HG03095 (cell line): ENCODE measurements at regions not wholly inside any gene's neighbourhood (a gene's known extent, or its start where the extent isn't known, plus 50 kb on each side); places are given as distances from the start of the nearest gene placed in this dataset.
"Not testable (repeated sequence)": the region's sequence is repeated elsewhere in the genome, so short reads cannot be mapped to it uniquely, and the experiment has no call there.

ENCODE experiments used
- ATAC-seq: cut with Tn5 transposase; IDR thresholded peaks from one replicate; pipeline ENCODE4 v1.9.1; 2021; ENCODE audit warnings: moderate library complexity; ENCODE audit not compliant: unreplicated experiment

DNA sequence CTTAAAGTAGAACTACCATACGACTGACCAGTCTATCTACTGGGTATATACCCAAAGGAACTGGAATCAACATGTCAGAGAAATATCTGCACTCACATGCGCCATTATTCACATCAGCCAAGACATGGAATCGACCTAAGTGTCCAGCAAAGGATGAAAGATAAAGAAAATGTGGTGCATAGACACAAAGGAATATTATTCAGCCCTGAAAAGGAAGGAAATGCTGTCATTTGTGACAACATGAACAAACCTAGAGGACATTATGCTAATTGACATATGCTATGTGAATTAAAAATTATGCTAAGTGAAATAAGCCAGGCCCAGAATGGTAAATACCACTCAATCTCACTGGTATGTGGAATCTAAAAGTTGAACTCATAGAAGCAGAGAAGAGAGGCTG is 123.7 kb downstream of the KLF6 start:
- ATAC-seq = no peak

DNA sequence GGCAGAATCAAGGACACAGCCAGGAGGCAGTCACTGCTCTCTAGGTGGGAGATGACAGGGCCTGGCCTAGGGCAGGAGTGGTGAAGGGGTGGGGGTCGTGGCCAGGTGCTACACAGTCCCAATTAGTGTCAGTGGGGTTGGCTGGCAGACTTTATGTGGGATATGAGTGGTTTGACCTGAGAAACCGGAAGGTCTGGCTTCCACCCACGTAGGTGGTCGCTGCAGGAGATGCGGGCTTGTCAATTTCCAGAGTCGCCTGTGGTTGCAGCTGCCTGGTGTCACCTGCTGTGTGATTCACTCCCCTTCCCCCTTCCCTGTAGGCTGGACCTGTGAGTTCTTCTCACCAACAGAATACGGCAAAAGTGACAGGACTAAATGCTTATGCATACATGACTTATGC is 124.3 kb downstream of the KLF6 start:
- ATAC-seq = no peak

DNA sequence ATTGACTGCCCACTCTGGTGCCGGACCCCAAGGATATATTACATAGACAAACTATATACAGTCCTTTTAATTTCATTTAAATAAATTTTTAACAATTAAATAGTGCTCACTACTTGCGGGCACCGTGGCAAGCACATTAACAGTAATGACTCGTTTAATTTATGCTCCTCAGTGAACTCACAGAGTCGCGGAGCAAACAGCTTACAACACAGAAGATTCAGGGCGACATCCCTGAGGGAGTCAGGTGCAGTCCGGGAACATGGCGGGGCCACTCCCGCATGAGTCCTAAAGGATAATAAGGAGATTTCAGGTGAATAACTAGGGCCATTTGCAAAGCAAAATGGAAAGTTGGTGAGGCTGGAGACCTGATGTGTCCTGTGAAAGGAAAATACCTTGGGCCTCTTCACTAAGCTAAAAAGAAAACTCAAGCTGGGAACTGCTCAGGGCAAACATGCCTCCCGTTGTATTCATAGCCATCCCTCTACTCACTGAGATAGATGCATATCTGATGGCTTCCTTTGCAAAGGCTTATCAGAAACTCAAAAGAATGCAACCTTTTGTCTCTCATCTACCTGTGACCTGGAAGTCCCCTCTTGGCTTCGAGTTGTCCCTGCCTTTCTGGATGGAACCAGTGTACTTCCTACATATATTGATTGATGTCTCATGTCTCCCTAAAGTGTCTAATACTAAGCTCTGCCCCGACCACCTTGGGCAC is 125.6 kb downstream of the KLF6 start:
- no peak for ATAC-seq

DNA sequence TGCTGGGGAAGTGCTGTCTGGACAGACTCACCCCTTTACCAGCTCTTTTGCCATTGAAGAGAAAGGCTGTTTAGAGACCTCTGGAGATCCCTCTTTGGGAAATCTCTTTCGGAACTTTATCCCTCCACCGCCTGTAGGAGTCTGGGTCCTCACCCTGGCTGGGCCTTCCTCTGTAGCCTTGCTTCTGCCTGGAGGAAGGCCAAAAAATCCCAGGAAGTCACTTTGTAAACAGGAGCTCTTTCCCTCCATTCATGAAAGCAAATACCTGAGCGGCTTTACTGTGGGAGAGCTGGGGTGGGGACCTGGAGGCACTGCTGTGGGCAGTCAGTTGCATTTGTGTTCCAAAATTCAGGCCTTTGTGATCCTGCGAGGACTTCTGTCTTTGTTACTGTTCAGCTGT is 126.2 kb downstream of the KLF6 start:
- ATAC-seq = no peak

DNA sequence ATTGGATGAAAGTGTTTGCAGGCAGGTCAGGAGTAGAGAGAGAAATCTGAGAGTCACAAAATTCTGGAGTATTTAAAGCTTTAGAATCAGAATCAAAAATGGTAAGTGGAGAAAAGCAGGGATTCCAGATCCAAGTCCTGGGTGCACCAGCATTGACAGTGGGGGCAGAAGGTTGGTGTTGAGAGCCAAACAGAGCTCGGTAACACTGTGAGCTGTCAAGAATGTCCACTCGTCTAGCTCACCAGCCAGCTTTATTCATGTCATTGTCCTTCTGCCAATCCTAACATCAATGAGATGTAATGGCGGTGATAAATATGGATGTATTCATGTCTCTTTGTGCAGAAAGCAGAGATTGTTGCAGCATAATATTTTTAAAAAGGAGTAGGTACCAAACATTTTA is 128.8 kb downstream of the KLF6 start:
- ATAC-seq = no peak

DNA sequence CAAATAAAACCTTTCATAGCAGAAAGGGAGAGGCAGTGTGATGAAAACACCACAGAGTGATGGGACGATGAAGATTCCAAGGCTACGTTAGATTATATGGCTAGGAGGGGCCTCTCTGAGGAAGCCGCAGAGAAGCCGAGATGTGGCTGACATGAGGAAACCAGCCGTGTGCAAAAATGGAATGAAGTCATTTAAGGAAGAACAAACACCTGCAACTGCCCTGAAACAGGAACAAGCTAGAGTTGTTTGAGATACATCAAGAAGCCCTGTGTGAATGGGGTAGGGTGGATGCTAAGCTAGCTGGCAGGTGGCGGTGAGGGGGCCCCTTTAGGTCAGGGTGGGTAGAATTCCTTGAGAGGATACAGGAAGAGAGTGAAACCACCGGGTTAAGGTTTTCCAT is 129.5 kb downstream of the KLF6 start:
- no peak for ATAC-seq

DNA sequence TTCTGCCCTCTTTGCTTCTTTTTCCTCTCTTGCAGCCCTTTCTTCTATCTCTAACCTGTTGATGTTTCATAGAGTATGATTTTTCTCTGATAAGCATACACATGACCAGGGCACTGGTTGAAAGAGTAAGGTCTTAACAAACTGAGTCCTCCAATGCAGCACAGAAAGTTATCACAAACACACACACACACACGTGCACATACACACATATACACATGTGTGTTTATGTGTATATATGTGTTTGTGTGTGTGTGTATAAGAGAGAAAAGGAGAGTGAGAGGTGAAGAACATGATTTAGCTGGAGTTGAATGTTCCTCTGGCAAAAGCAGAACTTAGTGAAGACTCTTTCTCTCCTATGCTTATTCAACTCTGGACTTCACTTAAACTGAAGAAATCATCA is 130.0 kb downstream of the KLF6 start:
- ATAC-seq = no peak

DNA sequence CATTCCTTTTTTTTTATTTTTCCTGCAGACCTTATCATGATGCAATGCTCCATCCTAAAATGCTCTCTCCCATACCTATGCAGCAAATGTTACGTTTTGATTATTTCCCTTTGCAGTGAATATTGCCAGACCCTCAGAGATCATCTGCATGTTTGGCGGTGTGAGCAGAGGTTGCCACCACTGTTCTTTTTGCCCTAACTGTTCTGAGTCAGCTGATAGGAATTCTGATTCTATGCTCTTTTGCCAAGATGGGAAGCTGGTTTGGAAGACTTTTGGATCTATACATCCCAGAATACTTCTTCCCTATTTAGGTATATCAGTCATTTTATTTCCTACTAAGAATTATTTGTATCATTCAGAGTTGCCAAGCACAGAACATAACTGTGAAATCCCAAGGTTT is 130.5 kb downstream of the KLF6 start:
- ATAC-seq = no peak

DNA sequence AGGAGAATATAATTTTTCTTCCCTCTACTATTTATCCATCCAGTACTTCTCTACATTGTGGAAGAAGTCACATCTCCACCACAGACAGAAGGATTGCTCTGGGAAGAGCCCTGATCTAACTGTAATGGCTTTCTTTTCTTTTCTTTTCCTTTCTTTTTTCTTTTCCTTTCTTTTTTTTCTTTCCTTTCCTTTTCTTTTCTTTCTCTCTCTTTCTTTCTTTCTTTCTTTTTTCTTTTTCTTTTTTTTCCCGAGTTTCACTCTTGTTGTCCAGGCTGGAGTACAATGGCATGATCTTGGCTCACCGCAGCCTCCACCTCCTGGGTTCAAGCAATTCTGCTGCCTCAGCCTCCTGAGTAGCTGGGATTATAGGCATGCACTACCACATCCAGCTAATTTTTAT is 131.7 kb downstream of the KLF6 start:
- not testable (repeated sequence) for ATAC-seq

DNA sequence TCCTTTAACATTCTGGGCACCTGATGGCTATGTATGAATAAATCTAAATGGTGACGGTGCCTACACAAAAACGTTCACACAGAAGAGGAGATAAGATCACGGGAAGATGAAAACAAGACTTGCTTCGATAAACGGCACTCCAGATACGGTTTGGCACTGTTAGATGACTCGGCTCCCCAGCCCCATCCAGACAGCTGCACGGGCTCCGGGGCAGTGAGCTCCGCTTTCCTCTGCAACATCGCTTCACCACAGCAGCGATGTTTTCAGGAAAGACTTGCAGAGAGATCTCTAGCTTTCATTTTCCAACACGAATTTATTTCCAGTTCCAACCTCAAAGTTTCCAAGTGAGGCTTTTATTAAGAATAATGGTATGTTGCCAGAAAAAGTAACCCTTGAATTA is 132.1 kb downstream of the KLF6 start:
- ATAC-seq = no peak

DNA sequence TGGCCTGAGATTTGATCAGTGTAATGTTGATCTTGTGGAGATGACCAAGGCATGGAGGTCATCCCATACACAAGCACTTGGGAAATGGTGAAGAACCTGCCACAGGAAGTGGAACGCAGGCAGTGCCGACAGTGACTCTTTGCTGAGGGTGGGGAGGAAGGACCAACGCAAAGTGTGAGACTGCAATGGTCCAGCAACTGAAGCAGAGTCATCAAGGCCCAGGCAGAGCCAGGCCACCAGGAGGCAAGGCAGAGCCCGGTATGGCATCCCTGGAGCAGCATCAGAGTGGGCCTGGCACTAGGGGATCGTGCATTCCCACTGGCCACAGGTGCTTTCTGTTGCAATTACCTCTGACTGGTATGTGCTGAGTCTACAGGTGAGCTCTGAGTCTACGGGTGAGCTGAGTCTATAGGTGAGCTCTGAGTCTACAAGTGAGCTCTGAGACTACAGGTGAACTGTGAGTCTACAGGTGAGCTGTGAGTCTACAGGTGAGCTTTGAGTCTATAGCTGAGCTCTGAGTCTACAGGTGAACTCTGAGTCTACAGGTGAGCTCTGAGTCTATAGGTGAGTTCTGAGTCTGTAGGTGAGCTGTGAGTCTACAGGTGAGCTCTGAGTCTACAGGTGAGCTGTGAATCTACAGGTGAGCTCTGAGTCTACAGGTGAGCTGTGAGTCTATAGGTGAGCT is 132.9 kb downstream of the KLF6 start:
- ATAC-seq = no peak

DNA sequence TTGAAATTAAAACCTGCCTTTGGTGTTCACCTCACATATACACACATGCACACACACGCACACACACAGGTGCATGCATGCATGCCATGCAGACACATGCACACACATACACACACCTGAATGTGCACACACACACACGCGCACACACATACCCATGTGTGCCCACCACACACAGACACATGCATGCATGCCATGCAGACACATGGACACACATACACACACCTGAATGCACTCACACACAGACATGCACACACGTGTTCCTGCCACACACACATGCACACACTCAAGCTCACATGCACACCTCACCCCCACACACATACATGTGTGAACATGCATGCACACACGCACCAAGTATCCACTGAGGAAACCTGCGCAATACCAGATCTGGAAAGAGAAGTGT is 136.4 kb downstream of the KLF6 start:
- no peak for ATAC-seq

DNA sequence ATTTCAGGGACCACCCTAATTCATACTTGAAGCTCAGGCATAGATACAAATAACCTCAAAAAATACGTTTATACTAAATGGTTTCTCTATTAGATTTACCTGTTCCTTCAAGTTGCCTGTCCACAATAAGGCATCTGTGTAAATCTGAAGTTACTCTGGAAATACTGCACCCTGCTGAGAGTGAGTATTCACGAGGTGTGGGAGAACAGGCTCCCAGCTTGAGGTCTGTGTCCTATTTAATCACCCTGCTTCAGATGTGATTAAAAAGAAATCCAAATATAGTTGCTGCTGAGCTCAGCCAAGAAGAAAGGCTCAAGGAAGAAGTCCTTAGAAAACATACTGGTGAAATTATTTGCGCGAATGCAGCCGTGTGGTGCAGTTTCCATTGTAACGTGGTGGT is 136.8 kb downstream of the KLF6 start:
- ATAC-seq = no peak

DNA sequence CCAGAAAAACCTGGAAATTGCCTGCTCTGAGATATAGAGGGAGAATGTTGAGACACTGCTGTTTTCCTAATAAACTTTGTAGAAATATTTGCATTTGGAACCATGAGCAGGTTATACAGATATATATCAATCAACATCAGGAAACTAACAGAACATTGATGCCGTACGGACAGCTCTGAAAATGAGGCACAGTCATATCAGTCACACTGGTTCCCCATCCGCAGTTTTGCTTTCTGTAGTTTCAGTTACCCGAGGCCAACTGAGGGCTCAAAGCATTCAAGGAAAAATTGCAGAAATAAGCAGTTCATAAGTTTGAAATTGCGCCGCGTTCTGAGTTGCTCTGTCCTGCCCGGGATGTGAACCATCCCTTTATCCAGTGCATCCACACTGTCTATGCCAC is 137.9 kb downstream of the KLF6 start:
- no peak for ATAC-seq

DNA sequence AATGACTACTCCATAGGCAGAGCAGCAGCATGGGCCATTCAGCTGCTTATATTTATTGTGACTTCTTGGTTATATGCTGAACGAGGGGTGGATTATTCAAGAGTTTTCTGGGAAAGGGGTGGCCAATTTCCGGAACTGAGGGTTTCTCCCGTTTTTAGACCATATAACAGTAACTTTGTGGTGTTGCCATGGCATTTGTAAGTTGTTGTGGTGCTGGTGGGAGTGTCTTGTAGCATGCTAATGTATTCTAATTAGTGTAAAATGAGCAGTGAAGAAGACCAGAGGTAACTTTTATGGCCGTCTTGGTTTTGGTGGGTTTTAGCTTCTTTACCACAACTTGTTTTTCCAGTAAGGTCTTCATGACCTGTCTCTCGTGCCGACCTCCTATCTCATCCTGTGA is 139.6 kb downstream of the KLF6 start:
- ATAC-seq = no peak

DNA sequence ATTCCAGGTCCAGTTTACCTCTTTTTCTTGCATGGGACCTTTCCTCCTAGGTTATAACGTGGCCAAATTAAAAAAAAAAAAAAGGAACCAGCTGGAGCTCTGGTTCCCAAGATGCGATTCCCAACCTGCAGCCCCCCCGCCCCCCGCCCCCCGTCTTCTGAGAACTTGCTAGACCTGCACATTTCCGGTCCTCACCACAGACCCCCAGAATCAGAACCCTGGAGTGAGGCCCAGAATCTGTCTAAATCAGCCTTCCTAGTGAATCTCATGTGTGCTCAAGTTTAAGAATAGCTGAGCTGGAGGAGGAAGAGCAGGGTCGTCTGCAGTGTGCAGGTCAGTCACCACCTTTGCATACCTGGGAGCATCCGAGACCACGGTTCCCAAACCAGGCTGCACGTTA is 144.2 kb downstream of the KLF6 start:
- ATAC-seq = no peak

DNA sequence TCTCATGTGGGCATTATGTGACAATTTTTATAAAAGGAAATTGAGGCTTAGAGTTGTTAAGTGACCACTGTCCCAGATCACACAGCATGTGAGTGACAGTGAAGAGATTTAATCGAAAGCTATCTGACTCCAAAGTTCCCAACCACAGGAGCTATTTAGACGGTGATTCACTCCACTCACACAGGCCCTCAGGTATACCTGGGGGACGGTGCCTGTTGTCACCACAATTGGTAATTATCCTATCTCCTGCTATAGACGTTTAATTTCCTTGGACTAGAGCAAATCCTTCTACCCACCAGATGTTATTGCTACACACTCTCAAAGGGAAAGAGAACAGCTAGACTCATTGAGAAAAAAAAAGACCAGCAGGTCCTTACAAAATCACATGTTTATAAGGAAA is 145.5 kb downstream of the KLF6 start:
- no peak for ATAC-seq

DNA sequence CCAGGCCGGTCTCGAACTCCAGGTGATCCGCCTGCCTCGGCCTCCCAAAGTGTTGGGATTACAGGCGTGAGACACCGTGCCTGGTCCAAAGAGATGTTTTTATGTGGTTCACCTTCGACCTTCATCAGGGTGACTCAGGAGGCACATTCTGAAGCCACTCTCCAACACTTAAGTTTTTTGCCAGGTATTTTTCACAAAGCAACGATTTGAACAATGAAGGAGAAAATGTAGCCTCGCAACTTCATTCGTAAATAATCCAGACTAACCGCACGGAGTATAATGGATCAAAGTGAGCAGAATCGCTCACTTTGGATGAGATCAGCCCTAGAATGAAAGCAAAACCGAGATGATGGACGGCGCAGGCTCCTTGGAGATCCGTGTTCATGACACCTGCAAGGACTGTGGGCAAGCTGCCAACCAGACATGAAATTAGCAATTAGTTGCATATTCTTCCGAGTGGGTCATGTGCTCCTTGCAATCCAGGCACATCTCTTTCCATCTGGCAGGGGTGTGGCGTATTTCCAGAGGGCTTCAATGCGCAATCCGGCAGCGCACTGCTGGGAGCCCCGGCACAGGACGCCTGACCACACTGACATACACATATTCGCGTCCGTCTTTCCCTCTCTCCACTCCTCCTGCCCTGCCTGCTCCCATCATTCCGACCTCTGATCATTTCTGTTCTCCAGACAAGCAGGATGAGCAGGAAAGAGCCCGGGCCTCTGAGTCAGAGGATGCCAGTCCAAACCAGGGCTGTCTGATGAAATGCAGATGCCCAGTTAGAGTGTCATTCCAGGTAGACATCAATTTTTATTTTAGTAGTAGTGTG is 148.4 kb downstream of the KLF6 start:
- ATAC-seq = no peak

DNA sequence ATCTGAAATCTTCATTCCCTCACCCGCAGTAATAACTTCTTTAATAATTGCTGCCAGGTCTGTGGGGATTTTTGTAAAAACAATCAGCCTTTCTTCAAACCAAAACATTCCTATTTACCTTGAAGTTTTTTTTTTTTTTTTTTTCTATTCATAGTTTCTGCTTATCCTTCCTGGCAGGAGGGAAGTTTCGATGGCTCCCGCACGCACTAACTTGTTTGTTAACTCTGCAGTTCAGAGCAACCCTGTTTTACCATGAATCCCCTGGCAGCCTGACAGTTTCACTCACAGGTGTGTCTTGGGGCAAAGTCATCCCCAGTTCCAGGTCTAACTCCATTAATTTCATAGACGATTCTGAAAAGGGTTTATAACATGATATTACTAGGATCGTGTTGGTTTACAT is 149.3 kb downstream of the KLF6 start:
- ATAC-seq = no peak

DNA sequence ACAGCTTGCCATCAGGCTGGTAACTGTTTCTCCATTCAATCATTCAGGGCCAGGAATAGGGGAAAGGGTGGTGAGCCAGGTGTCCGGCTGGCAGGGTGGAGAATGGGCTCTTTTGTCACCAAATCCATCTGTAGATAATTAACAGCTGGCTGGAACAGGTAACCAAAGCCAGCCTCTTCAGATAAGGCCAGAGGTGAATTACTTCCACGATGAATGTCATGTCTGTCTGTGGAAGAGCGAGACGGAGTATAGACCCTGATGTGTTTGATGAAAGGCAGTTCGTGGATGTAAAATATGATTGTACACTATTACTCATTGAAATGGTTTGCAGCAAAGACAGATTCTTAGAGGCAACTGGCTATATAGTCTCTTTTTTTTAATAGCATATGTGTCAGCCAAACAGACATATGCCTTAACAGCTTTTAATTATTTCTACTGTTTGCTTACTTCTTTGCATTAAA is 149.8 kb downstream of the KLF6 start:
- no peak for ATAC-seq

DNA sequence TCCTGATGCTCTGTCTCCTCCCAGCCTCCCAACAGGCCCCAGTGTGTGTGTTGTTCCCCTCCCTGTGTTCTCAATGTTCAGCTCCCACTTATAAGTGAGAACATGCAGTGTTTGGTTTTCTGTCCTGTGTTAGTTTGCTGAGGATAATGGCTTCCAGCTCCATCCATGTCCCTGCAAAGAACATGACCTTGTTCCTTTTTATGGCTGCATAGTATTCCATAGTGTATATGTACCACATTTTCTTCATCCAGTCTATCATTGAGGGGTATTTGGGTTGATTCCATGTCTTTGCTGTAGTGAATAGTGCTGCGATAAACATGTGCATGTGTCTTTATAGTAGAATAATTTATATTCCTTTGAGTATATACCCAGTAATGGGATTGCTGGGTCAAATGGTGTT is 150.4 kb downstream of the KLF6 start:
- ATAC-seq = not testable (repeated sequence)
